HG02938 (cell line): ENCODE measurements at regions not wholly inside any gene's neighbourhood (a gene's known extent, or its start where the extent isn't known, plus 50 kb on each side); places are given as distances from the start of the nearest gene placed in this dataset.
"Not testable (repeated sequence)": the region's sequence is repeated elsewhere in the genome, so short reads cannot be mapped to it uniquely, and the experiment has no call there.

ENCODE experiments used
- ATAC-seq: cut with Tn5 transposase; IDR thresholded peaks from one replicate; pipeline ENCODE4 v1.9.1; 2021; ENCODE audit warnings: mild to moderate bottlenecking, moderate library complexity; ENCODE audit not compliant: unreplicated experiment

GRCh38 chr10:109307102-109307501 is 616.2 kb downstream of the XPNPEP1 start:
- ATAC-seq: not testable (repeated sequence)

- ATAC-seq: no peak
Observed at GRCh38 chr10:109306698-109307097, 616.6 kb downstream of the XPNPEP1 start.

GRCh38 chr10:109287858-109288257 is 635.5 kb downstream of the XPNPEP1 start:
- ATAC-seq: no peak

GRCh38 chr10:109282510-109282909 is 640.8 kb downstream of the XPNPEP1 start:
- ATAC-seq: no peak

GRCh38 chr10:109281347-109281746 is 642.0 kb downstream of the XPNPEP1 start:
- ATAC-seq: no peak

- ATAC-seq: no peak
Observed at GRCh38 chr10:109280837-109281236, 642.5 kb downstream of the XPNPEP1 start.

GRCh38 chr10:109277456-109277855 is 645.9 kb downstream of the XPNPEP1 start:
- ATAC-seq: no peak

GRCh38 chr10:109275960-109276359 is 647.4 kb downstream of the XPNPEP1 start:
- ATAC-seq: no peak

GRCh38 chr10:109274681-109275080 is 648.6 kb downstream of the XPNPEP1 start:
- ATAC-seq: no peak

GRCh38 chr10:109270173-109270572 is 653.1 kb downstream of the XPNPEP1 start:
- no peak for ATAC-seq

GRCh38 chr10:109264004-109264403 is 659.3 kb downstream of the XPNPEP1 start:
- ATAC-seq: no peak

- no peak for ATAC-seq
Observed at GRCh38 chr10:109261231-109261630, 662.1 kb downstream of the XPNPEP1 start.

- no peak for ATAC-seq
Observed at GRCh38 chr10:109259293-109259692, 664.0 kb downstream of the XPNPEP1 start.

GRCh38 chr10:109253306-109253705 is 670.0 kb downstream of the XPNPEP1 start:
- no peak for ATAC-seq

- no peak for ATAC-seq
Observed at GRCh38 chr10:109250152-109250551, 673.2 kb downstream of the XPNPEP1 start.

- no peak for ATAC-seq
Observed at GRCh38 chr10:109247814-109248213, 675.5 kb downstream of the XPNPEP1 start.

GRCh38 chr10:109245821-109246220 is 677.5 kb downstream of the XPNPEP1 start:
- ATAC-seq: no peak

- no peak for ATAC-seq
Observed at GRCh38 chr10:109239371-109239770, 683.9 kb downstream of the XPNPEP1 start.

- no peak for ATAC-seq
Observed at GRCh38 chr10:109237682-109238081, 685.6 kb downstream of the XPNPEP1 start.

GRCh38 chr10:109237050-109237449 is 686.3 kb downstream of the XPNPEP1 start:
- ATAC-seq: no peak

GRCh38 chr10:109223533-109223932 is 699.8 kb downstream of the XPNPEP1 start:
- not testable (repeated sequence) for ATAC-seq

- ATAC-seq: no peak
Observed at GRCh38 chr10:109219935-109220605, 703.2 kb downstream of the XPNPEP1 start.

- no peak for ATAC-seq
Observed at GRCh38 chr10:109218207-109218606, 705.1 kb downstream of the XPNPEP1 start.
